ENCODE measurements at regions not wholly inside any gene's neighbourhood (a gene's known extent, or its start where the extent isn't known, plus 50 kb on each side); places are given as distances from the start of the nearest gene placed in this dataset.

DNA sequence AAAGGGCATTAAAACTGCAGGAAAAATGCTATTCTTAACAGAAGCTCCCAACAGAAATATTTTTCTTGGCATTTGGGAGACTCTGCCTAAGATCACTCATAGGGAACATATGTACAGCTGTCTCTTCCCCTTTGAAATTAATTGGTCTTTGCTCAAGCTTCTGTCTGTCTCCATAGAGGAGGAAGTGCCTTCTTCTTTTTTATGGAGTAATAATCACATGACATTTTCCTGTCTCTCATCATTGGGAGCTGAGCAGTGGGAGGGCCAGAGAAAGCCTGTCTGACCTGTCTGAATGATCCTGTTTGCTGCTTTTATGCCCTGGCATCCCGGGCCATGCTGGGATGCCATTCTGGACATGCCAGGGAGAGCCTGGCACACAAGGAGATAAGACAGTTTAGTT, 145.6 kb downstream of the AQP4 start:
- H3K4me1 ChIP-seq (ENCODE audit: control insufficient read depth, insufficient read depth, low read length), result no peaks in the 10 kb centered on the region
- no peaks in the 10 kb centered on the region for H3K36me3 ChIP-seq (ENCODE audit: control insufficient read depth, insufficient read depth, low read length)
- H3K9me3 ChIP-seq (replicated peaks; ENCODE audit: control insufficient read depth, low read depth, low read length), result no peaks in the 10 kb centered on the region
- WGBS (ENCODE audit: insufficient coverage), result no CpG with 5 or more reads among the region's 1 CpG
- DNase-seq, result no peak
- no peak overlapping the region for H3K4me3 ChIP-seq (ENCODE audit: low read length)
- H3K27me3 ChIP-seq (ENCODE audit: control insufficient read depth, insufficient read depth, low read length), result no peaks in the 10 kb centered on the region
- H3K27ac ChIP-seq (ENCODE audit: low read length), result no peak overlapping the region

DNA sequence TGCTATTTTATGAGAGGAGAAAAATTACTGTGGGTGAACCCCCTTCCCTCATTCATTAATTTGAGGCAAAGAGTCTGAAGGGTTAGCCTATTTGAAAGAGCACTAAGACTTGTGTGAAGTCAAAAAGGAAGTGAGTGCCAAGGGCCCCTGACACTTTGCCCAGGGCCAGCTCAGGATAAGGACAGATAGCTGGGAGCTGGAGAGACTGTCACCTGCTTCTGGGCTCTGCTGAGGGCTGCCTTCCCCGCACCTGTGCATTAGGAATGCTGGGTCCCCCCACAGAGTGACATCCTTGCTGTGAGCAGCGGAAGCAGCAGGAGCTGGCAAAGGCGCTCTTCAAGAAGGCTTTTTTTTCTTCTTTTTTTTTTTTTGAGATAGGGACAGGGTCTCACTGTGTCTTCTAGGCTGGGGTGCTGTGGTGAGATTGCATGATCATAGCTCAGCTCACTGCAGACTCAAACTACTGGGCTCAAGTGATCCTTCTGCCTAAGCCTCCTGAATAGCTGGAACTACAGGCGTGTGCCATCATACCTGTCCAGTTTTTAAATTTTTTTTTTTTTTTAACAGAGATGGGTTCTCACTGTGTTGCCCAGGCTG, 148.3 kb downstream of the AQP4 start:
- whole genome bisulfite sequencing (ENCODE audit: insufficient coverage), result 30% methylated on average over 1 of the region's 4 CpGs
- Histone ChIP-seq H3K36me3 (ENCODE audit: control insufficient read depth, insufficient read depth, low read length) (no peaks in the 10 kb centered on the region), H3K4me3 (ENCODE audit: low read length) (no peak overlapping the region), H3K4me1 (ENCODE audit: control insufficient read depth, insufficient read depth, low read length) (no peaks in the 10 kb centered on the region), H3K27me3 (ENCODE audit: control insufficient read depth, insufficient read depth, low read length) (no peaks in the 10 kb centered on the region), H3K9me3 (replicated peaks; ENCODE audit: control insufficient read depth, low read depth, low read length) (no peaks in the 10 kb centered on the region), H3K27ac (ENCODE audit: low read length) (no peak overlapping the region)
- no peak for DNase-seq

DNA sequence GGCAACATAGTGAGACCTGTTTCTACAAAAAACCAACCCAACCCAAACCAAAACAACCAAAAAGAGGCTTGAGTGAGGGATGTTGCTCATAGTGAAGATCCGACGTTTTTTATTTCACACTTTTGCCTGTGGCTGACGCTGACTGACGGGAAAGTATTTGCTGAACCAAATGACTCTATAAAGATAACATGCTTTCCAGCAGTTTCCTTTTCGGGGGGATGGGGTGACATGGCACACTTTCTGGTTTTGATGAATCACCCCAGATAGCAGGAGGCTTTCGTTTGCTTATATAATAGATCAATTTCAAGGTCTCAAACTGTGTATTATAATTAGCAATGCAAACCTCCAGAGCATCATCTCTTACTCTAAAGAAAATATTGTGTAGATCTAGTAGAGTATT, 150.8 kb downstream of the AQP4 start:
- no peak for DNase-seq
- no peaks in the 10 kb centered on the region for H3K4me1 ChIP-seq (ENCODE audit: control insufficient read depth, insufficient read depth, low read length)
- no peaks in the 10 kb centered on the region for H3K36me3 ChIP-seq (ENCODE audit: control insufficient read depth, insufficient read depth, low read length)
- no peak overlapping the region for H3K27ac ChIP-seq (ENCODE audit: low read length)
- WGBS (ENCODE audit: insufficient coverage), result 90% methylated on average over 2 of the region's 6 CpGs
- H3K9me3 ChIP-seq (replicated peaks; ENCODE audit: control insufficient read depth, low read depth, low read length), result no peaks in the 10 kb centered on the region
- no peaks in the 10 kb centered on the region for H3K27me3 ChIP-seq (ENCODE audit: control insufficient read depth, insufficient read depth, low read length)
- no peak overlapping the region for H3K4me3 ChIP-seq (ENCODE audit: low read length)

DNA sequence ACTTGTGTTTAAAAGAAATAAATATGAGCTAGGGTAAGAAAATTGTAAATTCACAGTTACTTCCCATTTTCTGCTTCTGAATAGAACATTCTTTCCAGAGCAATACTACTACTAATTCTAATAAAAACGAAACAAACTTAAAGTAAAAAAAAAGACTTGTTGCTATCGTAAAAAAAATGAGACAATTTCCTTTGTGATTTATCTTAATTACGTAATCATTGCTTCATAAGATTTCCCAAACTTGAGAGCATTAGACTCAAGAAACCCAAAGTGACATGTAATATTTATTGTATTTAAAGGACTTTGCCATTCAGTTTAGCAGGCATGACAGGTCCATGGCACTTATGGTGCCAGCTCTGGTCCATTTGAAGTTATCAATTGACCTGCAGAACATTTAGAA, 153.8 kb downstream of the AQP4 start:
- no peak for DNase-seq
- no CpG with 5 or more reads among the region's 3 CpGs for WGBS (ENCODE audit: insufficient coverage)
- Histone ChIP-seq H3K36me3 (ENCODE audit: control insufficient read depth, insufficient read depth, low read length) (no peaks in the 10 kb centered on the region), H3K27me3 (ENCODE audit: control insufficient read depth, insufficient read depth, low read length) (no peaks in the 10 kb centered on the region), H3K4me1 (ENCODE audit: control insufficient read depth, insufficient read depth, low read length) (no peaks in the 10 kb centered on the region), H3K9me3 (replicated peaks; ENCODE audit: control insufficient read depth, low read depth, low read length) (no peaks in the 10 kb centered on the region), H3K27ac (ENCODE audit: low read length) (no peak overlapping the region), H3K4me3 (ENCODE audit: low read length) (no peak overlapping the region)

DNA sequence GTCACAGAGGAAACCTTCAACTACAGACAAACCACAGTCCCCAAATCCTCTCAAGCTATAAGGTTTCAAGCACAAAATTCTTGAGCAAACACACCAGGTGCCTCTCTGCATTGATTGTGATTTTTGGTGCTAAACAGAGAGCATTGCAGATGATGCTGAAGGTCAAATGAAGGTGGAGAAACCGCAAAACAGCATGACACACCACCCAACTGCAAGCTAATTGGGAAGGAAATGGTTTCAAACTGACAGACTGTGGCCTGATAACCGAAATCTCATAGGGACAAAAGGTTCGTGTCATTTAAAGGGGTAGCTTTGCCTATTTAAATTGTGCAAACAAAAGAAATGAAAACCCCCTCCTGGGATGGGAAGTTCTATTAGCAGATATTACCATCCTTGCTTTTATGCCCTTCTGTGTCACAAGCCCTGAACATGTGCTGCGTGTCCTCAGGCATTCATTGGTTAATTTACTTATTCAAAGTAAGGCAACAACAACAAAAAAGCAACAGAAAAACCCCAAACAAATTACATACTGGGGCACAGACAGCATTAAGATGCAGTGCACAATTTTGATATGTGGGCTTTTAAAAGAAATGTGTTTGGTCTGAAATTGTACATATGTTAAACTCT, 154.9 kb downstream of the AQP4 start:
- Histone ChIP-seq H3K9me3 (replicated peaks; ENCODE audit: control insufficient read depth, low read depth, low read length) (no peaks in the 10 kb centered on the region), H3K27me3 (ENCODE audit: control insufficient read depth, insufficient read depth, low read length) (no peaks in the 10 kb centered on the region), H3K4me3 (ENCODE audit: low read length) (no peak overlapping the region), H3K36me3 (ENCODE audit: control insufficient read depth, insufficient read depth, low read length) (no peaks in the 10 kb centered on the region), H3K4me1 (ENCODE audit: control insufficient read depth, insufficient read depth, low read length) (no peaks in the 10 kb centered on the region), H3K27ac (ENCODE audit: low read length) (no peak overlapping the region)
- whole genome bisulfite sequencing (ENCODE audit: insufficient coverage), result no CpG with 5 or more reads among the region's 4 CpGs
- no peak for DNase-seq

DNA sequence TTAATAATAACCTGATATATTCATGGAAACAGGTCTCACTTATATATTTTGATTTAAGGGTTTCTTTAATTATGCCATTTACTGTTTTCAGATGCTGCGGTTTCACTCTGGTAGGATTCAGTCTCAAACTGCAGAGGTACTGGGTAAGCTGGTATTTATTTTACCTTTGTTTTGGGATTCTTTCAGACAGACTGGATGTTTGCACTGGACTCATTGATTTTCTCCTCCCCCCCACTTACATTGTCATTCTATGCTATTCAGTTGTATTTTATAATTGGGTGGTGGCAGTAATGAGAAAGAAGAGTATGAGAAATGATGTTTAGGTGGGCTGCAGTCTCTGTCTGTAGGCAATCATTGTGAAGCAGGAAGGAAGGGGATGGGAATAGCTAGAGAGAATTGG, 155.6 kb downstream of the AQP4 start:
- Histone ChIP-seq H3K4me3 (ENCODE audit: low read length) (no peak overlapping the region), H3K27ac (ENCODE audit: low read length) (no peak overlapping the region), H3K4me1 (ENCODE audit: control insufficient read depth, insufficient read depth, low read length) (no peaks in the 10 kb centered on the region), H3K27me3 (ENCODE audit: control insufficient read depth, insufficient read depth, low read length) (no peaks in the 10 kb centered on the region), H3K9me3 (replicated peaks; ENCODE audit: control insufficient read depth, low read depth, low read length) (no peaks in the 10 kb centered on the region), H3K36me3 (ENCODE audit: control insufficient read depth, insufficient read depth, low read length) (no peaks in the 10 kb centered on the region)
- no CpG with 5 or more reads among the region's 1 CpG for WGBS (ENCODE audit: insufficient coverage)
- no peak for DNase-seq

DNA sequence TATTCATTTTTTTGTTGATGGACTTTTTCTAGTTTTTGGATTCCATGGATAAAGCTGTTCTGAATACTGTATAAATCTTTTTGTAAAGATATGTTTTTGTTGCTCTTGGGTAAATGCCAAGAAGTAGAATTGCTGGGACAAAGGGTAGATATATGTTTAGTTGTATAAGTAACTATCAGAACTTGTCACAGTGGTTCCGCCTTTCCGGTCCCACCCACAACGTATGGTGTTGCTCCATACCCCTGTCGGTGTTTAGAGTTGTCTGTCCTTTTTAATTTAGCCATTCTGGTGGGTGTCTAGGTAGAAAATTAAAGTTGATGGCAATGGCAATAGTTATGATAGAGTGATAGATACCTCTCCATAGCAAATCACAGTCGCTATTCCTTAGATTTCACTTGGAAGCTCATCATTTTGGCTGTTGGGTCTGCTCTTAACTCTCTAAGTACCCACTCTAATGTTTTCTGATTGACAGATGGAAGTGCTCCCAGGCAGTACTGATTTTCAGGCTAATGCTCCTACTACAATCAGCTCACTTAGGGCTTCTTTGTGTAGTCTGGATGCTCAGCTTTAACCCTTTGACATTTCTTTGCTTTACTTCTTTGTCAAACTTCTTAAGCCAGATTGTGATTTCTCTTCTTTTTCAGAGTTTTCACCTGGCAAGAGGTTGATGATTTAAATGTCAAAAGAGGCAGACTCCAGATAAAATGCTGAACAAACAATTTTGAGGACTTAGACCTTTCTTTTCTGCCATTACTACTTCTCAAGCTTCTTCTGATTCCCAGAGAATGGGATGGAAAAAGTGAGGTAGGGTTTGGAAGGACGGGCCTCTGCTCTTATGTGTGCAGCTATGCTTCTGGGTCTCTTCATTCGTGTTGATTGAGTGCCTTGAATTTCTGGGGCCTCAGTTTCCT, 156.4 kb downstream of the AQP4 start:
- Histone ChIP-seq H3K4me1 (ENCODE audit: control insufficient read depth, insufficient read depth, low read length) (no peaks in the 10 kb centered on the region), H3K27me3 (ENCODE audit: control insufficient read depth, insufficient read depth, low read length) (no peaks in the 10 kb centered on the region), H3K4me3 (ENCODE audit: low read length) (no peak overlapping the region), H3K27ac (ENCODE audit: low read length) (no peak overlapping the region), H3K36me3 (ENCODE audit: control insufficient read depth, insufficient read depth, low read length) (no peaks in the 10 kb centered on the region), H3K9me3 (replicated peaks; ENCODE audit: control insufficient read depth, low read depth, low read length) (no peaks in the 10 kb centered on the region)
- 76% methylated on average over 5 of the region's 7 CpGs for WGBS (ENCODE audit: insufficient coverage)
- no peak for DNase-seq

DNA sequence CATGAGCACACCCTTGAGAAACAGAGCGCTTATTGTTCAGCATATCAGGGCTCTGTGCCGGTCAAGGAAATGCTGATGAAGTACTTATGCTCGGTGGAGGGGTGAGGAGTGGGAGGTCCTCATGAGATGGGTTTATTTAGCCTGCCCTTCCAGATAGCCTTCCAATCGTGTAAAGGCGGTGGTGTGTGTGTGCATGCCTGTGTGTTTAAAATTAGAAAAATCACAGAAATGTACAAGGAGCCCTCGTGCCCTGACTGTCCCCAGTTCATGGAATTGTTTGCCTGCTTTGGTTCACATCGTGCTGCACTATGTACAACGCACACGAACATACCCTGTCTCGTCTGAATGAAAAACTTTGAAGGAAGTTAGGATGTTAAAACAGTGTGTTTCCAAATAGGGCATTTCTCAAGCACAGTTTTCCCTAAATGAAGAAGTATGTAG, 158.6 kb downstream of the AQP4 start:
- 74% methylated on average over 7 of the region's 10 CpGs for WGBS (ENCODE audit: insufficient coverage)
- Histone ChIP-seq H3K9me3 (replicated peaks; ENCODE audit: control insufficient read depth, low read depth, low read length) (no peaks in the 10 kb centered on the region), H3K4me1 (ENCODE audit: control insufficient read depth, insufficient read depth, low read length) (no peaks in the 10 kb centered on the region), H3K27ac (ENCODE audit: low read length) (no peak overlapping the region), H3K36me3 (ENCODE audit: control insufficient read depth, insufficient read depth, low read length) (no peaks in the 10 kb centered on the region), H3K4me3 (ENCODE audit: low read length) (no peak overlapping the region), H3K27me3 (ENCODE audit: control insufficient read depth, insufficient read depth, low read length) (no peaks in the 10 kb centered on the region)
- no peak for DNase-seq

DNA sequence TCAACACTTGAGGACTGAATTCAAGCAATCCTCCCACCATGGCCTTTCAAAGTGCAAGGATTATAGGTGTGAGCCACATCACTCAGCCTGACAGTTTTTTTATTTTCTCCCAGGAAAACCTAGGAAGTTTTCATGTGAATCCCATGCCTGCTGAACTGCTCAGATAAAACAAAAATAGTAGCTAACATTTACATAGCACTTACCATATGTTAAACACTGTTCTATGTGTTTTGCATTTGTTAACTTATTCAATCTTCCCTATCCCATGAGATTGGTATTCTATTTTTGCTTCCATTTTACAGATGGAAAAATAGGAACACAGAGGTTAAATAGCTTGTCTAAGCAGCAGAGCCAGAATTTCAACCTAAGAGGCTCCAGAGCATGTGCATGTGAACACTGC, 157.4 kb upstream of the KCTD1 start:
- no peak overlapping the region for H3K4me3 ChIP-seq (ENCODE audit: low read length)

DNA sequence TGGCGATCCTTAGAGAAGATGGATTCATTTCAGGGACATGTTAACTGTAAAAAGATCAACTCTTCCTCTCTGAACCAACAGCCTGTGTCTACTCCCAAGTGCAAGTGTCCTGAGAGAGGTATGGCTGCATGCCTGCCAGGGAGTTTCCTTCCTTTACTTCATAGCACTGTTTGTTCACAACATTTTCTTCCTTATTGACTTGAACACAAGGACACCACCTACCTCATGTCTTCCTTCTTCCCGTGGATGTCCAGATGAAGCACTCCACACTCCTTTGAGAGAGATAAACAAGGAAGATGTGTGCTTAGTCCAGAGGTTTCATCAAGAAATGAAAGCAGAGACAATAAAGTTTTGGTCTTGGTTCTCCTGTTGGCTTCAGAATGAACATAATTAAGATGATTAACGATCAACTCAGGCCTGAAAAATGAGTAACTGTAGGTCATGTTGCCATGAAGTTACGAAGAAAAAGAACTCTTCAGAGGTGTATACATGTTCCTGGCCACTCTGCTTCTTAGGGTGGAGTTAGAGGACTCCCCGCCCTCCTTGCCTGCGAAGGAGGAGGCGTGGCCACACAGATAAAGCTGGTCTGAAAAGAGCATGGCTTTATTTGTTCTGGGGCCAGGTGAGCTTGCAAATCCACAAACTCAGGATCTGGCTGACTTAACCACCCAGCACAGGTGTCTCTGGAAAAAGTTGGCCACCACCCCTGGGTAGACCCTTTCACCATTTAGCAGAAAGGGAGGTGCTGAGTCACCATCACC, 155.0 kb upstream of the KCTD1 start:
- 94% methylated on average over 5 of the region's 7 CpGs for WGBS (ENCODE audit: insufficient coverage)
- H3K4me3 ChIP-seq (ENCODE audit: low read length), result no peak overlapping the region
- H3K4me1 ChIP-seq (ENCODE audit: control insufficient read depth, insufficient read depth, low read length), result no peaks in the 10 kb centered on the region
- H3K9me3 ChIP-seq (replicated peaks; ENCODE audit: control insufficient read depth, low read depth, low read length), result no peaks in the 10 kb centered on the region
- H3K36me3 ChIP-seq (ENCODE audit: control insufficient read depth, insufficient read depth, low read length), result no peaks in the 10 kb centered on the region
- H3K27me3 ChIP-seq (ENCODE audit: control insufficient read depth, insufficient read depth, low read length), result no peaks in the 10 kb centered on the region
- no peak for DNase-seq
- no peak overlapping the region for H3K27ac ChIP-seq (ENCODE audit: low read length)

More for the DNA sequence above, 157.4 kb upstream of the KCTD1 start:
- Histone ChIP-seq H3K9me3 (replicated peaks; ENCODE audit: control insufficient read depth, low read depth, low read length) (no peaks in the 10 kb centered on the region), H3K36me3 (ENCODE audit: control insufficient read depth, insufficient read depth, low read length) (no peaks in the 10 kb centered on the region), H3K27me3 (ENCODE audit: control insufficient read depth, insufficient read depth, low read length) (no peaks in the 10 kb centered on the region), H3K27ac (ENCODE audit: low read length) (no peak overlapping the region), H3K4me1 (ENCODE audit: control insufficient read depth, insufficient read depth, low read length) (no peaks in the 10 kb centered on the region)
- DNase-seq, result no peak
